Ishikawa (cell line): ENCODE measurements at regions not wholly inside any gene's neighbourhood (a gene's known extent, or its start where the extent isn't known, plus 50 kb on each side); places are given as distances from the start of the nearest gene placed in this dataset.

Experiments
- EP300 ChIP-seq: IDR thresholded peaks from 2 replicates; pipeline ENCODE4 v1.6.1; 2012; ENCODE audit warnings: borderline replicate concordance
- MAX ChIP-seq: IDR thresholded peaks from 2 replicates; pipeline ENCODE4 v1.6.1; 2012
- NFIC ChIP-seq: IDR thresholded peaks from 2 replicates; pipeline ENCODE4 v1.6.1; 2012
- RAD21 ChIP-seq: IDR thresholded peaks from 2 replicates; pipeline ENCODE4 v1.6.1; 2012; ENCODE audit warnings: low read depth
- TAF1 ChIP-seq: IDR thresholded peaks from 2 replicates; pipeline ENCODE4 v1.6.1; 2012; ENCODE audit warnings: low read depth, mild to moderate bottlenecking
- TEAD4 ChIP-seq: IDR thresholded peaks from 2 replicates; pipeline ENCODE4 v1.6.1; 2012
- ZBTB7A ChIP-seq: IDR thresholded peaks from 2 replicates; pipeline ENCODE4 v1.6.1; 2012; ENCODE audit warnings: low read depth

GRCh38 chr6:23073821-23074220 lies 504.5 kb downstream of the HDGFL1 start:
- TF ChIP-seq RAD21 (no peak), NFIC (no peak), MAX (no peak), ZBTB7A (no peak), EP300 (no peak), TAF1 (no peak), TEAD4 (no peak)
